Neural cell (in vitro differentiated cells): ENCODE measurements at regions not wholly inside any gene's neighbourhood (a gene's known extent, or its start where the extent isn't known, plus 50 kb on each side); places are given as distances from the start of the nearest gene placed in this dataset.

ENCODE experiments used
- EP300 ChIP-seq: fragments of 450-650 bp; conservative IDR thresholded peaks from 2 replicates; pipeline ENCODE4 v1.6.1; 2014; ENCODE audit warnings: antibody characterized with exemption, mild to moderate bottlenecking, moderate library complexity; ENCODE audit not compliant: poor library complexity, severe bottlenecking
- EZH2 ChIP-seq: fragments of 200-600, 300-800 bp; shearing (Covaris generic), sonication (generic); IDR thresholded peaks from 2 replicates; pipeline ENCODE4 v1.6.1; 2014; ENCODE audit warnings: antibody characterized with exemption, low read length, borderline replicate concordance, mild to moderate bottlenecking; ENCODE audit not compliant: insufficient read depth, poor library complexity, severe bottlenecking
- MXI1 ChIP-seq: fragments of 450-650 bp; conservative IDR thresholded peaks from 2 replicates; pipeline ENCODE4 v1.6.1; 2014; ENCODE audit warnings: antibody characterized with exemption, mild to moderate bottlenecking; ENCODE audit not compliant: poor library complexity, severe bottlenecking
- POLR2AphosphoS5 ChIP-seq: IDR thresholded peaks from 2 replicates; pipeline ENCODE4 v1.6.1; 2012
- RAD21 ChIP-seq: fragments of 450-650 bp; conservative IDR thresholded peaks from 2 replicates; pipeline ENCODE4 v1.6.1; 2014; ENCODE audit warnings: antibody characterized with exemption, mild to moderate bottlenecking, moderate library complexity
- SMC3 ChIP-seq: fragments of 450-650 bp; conservative IDR thresholded peaks from 2 replicates; pipeline ENCODE4 v1.6.1; 2014; ENCODE audit warnings: antibody characterized with exemption, mild to moderate bottlenecking, moderate library complexity; ENCODE audit not compliant: poor library complexity
- TAF1 ChIP-seq: IDR thresholded peaks from 2 replicates; pipeline ENCODE4 v1.6.1; 2012; ENCODE audit warnings: low read depth
- TF ChIP-seq, protein P1 (sequence below): fragments of 450-650 bp; IDR thresholded peaks from 2 replicates; pipeline ENCODE4 v1.5.1; 2014; ENCODE audit warnings: antibody characterized with exemption, mild to moderate bottlenecking, moderate library complexity; ENCODE audit not compliant: poor library complexity, severe bottlenecking
- TF ChIP-seq, protein P2 (sequence below): IDR thresholded peaks from 2 replicates; pipeline ENCODE4 v1.6.1; 2012; ENCODE audit warnings: borderline replicate concordance

DNA sequence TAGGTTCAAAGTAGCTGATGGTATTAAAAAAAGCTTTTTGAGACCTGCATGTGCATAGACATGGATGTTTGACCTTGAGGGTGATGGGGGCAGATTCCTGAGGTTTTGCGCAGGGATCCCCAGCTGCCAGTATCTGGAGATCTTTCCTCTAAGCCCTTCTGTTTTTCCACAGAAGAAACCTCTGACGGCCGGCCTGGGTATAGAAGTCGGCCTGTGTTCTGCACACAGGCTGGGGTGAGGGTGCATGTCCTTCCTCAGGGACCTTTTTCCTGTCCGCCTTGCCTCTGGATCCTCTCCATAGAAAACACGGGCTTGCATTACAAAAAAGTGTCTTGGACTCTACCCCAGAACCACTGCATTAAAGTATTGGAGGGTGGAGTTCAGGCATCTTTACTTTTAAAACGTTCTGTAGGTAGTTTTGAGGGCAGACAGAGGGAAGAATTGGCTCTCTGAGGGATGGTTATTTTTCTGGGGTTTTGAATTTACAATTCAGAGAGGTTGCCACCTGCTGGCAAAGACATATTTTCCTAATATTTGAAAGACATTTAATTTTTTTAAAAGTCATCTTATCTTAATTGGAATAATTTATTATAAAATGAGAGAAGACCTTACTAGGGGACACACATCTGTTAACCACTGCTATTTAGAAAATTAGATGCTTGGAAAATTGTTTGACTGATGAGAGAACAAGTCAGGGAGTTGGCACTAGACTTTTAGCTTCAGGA lies 350.6 kb downstream of the DCDC2C start:
- TF ChIP-seq, protein P1, sequence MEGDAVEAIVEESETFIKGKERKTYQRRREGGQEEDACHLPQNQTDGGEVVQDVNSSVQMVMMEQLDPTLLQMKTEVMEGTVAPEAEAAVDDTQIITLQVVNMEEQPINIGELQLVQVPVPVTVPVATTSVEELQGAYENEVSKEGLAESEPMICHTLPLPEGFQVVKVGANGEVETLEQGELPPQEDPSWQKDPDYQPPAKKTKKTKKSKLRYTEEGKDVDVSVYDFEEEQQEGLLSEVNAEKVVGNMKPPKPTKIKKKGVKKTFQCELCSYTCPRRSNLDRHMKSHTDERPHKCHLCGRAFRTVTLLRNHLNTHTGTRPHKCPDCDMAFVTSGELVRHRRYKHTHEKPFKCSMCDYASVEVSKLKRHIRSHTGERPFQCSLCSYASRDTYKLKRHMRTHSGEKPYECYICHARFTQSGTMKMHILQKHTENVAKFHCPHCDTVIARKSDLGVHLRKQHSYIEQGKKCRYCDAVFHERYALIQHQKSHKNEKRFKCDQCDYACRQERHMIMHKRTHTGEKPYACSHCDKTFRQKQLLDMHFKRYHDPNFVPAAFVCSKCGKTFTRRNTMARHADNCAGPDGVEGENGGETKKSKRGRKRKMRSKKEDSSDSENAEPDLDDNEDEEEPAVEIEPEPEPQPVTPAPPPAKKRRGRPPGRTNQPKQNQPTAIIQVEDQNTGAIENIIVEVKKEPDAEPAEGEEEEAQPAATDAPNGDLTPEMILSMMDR: no peak
- TF ChIP-seq TAF1 (no peak), EZH2 (no peak), RAD21 (no peak), SMC3 (no peak), POLR2AphosphoS5 (no peak), MXI1 (no peak), EP300 (no peak)
- TF ChIP-seq, protein P2, sequence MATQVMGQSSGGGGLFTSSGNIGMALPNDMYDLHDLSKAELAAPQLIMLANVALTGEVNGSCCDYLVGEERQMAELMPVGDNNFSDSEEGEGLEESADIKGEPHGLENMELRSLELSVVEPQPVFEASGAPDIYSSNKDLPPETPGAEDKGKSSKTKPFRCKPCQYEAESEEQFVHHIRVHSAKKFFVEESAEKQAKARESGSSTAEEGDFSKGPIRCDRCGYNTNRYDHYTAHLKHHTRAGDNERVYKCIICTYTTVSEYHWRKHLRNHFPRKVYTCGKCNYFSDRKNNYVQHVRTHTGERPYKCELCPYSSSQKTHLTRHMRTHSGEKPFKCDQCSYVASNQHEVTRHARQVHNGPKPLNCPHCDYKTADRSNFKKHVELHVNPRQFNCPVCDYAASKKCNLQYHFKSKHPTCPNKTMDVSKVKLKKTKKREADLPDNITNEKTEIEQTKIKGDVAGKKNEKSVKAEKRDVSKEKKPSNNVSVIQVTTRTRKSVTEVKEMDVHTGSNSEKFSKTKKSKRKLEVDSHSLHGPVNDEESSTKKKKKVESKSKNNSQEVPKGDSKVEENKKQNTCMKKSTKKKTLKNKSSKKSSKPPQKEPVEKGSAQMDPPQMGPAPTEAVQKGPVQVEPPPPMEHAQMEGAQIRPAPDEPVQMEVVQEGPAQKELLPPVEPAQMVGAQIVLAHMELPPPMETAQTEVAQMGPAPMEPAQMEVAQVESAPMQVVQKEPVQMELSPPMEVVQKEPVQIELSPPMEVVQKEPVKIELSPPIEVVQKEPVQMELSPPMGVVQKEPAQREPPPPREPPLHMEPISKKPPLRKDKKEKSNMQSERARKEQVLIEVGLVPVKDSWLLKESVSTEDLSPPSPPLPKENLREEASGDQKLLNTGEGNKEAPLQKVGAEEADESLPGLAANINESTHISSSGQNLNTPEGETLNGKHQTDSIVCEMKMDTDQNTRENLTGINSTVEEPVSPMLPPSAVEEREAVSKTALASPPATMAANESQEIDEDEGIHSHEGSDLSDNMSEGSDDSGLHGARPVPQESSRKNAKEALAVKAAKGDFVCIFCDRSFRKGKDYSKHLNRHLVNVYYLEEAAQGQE: no peak
